ENCODE measurements at regions not wholly inside any gene's neighbourhood (a gene's known extent, or its start where the extent isn't known, plus 50 kb on each side); places are given as distances from the start of the nearest gene placed in this dataset.

GRCh38 chr15:29568840-29569532, 253.3 kb downstream of the TJP1 start:
- Mint-ChIP-seq H3K9me3 (peaks cover 0 to 2% of the 10 kb centered on the region in 2 experiments; a peak in 1 of 5 replicates), H3K27me3 (ENCODE audit: low read depth) (peaks cover 42% of the 10 kb centered on the region), H3K4me3 (peak overlapping the region; percentile 68 to 86), H3K36me3 (ENCODE audit: insufficient read depth in 1 of 3, low read depth in 3 of 3) (peaks cover 0 to 4% (median 0%) of the 10 kb centered on the region in 3 experiments; a peak in 3 of 7 replicates), H3K4me1 (peaks cover 29 to 32% of the 10 kb centered on the region in 2 experiments), H3K27ac (no peak overlapping the region)
- no peak overlapping the region for H4K8ac ChIP-seq (replicated peaks; ENCODE audit: insufficient read length, low read depth, low read length)
- peak overlapping the region; percentile 71 for H3K4me2 ChIP-seq (ENCODE audit: insufficient read depth, insufficient read length, low read length)
- no peak overlapping the region for H3K14ac ChIP-seq (ENCODE audit: insufficient read depth, low read length)
- no peak overlapping the region for H3K4ac ChIP-seq (ENCODE audit: low read depth, low read length)
- no peaks in the 10 kb centered on the region for H3K79me1 ChIP-seq (ENCODE audit: insufficient read depth, low read depth, low read length, poor library complexity, severe bottlenecking)
- H3K56ac ChIP-seq (ENCODE audit: insufficient read length, low read depth, low read length): no peak overlapping the region
- no peak overlapping the region for H3K27ac ChIP-seq (ENCODE audit: insufficient read length, low read depth, low read length)
- no peak overlapping the region for H2AK5ac ChIP-seq (ENCODE audit: insufficient read length, low read length)
- DNase-seq: peak; percentile 55
- H3K9ac ChIP-seq (ENCODE audit: extremely low read depth, insufficient read length, low read length): no peak overlapping the region
- peaks cover 14% of the 10 kb centered on the region for H3K23me2 ChIP-seq (ENCODE audit: insufficient read length, low read depth, low read length, poor library complexity, severe bottlenecking)
- no peak overlapping the region for H2BK15ac ChIP-seq (ENCODE audit: low read depth, low read length)
- H2BK120ac ChIP-seq (ENCODE audit: low read depth, low read length, poor library complexity, severe bottlenecking): no peak overlapping the region
- no peak overlapping the region for H2BK12ac ChIP-seq (ENCODE audit: insufficient read length, low read depth, low read length)
- no peak overlapping the region for H2BK5ac ChIP-seq (ENCODE audit: insufficient read length, low read length)
- WGBS (ENCODE audit: extremely low coverage, insufficient read length, low lambda C conversion rate): no CpG with 5 or more reads among the region's 9 CpGs
- peaks cover 3% of the 10 kb centered on the region; the same call in 1 of the 2 replicates for H3K79me2 ChIP-seq (ENCODE audit: insufficient read depth, low read length)
- no peak overlapping the region for H2BK20ac ChIP-seq (ENCODE audit: low read depth, low read length, poor library complexity, severe bottlenecking)
- H4K20me1 ChIP-seq (ENCODE audit: control insufficient read depth, insufficient read depth, insufficient read length): no peaks in the 10 kb centered on the region
- no peak overlapping the region for H3K18ac ChIP-seq (ENCODE audit: insufficient read length, low read depth, low read length)
- no peak overlapping the region for H2AFZ ChIP-seq (ENCODE audit: low read length)
- H3K27me3 ChIP-seq (ENCODE audit: insufficient read depth, low read length): peaks cover 7% of the 10 kb centered on the region; the same call in 1 of the 2 replicates
- TF ChIP-seq CTCF (conservative IDR thresholded peaks at IDR 0.05): peak; percentile 62; the same call in 2 of the 3 replicates
- H3K9me3 ChIP-seq (ENCODE audit: control insufficient read depth, low read depth, low read length): no peaks in the 10 kb centered on the region
- no peak overlapping the region for H4K91ac ChIP-seq (ENCODE audit: insufficient read length, low read depth, low read length)
- H3K4me1 ChIP-seq (ENCODE audit: insufficient read depth, low read length): peaks cover 11% of the 10 kb centered on the region; the same call in 1 of the 2 replicates
- H4K5ac ChIP-seq (ENCODE audit: insufficient read length, low read depth, low read length): no peak overlapping the region
- H3K23ac ChIP-seq (ENCODE audit: insufficient read length, low read depth, low read length): no peak overlapping the region
- no peak overlapping the region for H3T11ph ChIP-seq (ENCODE audit: low read length)

All from H9 (cell line).